Colonic mucosa (tissue), 4 donors: ENCODE measurements at regions not wholly inside any gene's neighbourhood (a gene's known extent, or its start where the extent isn't known, plus 50 kb on each side); places are given as distances from the start of the nearest gene placed in this dataset.

Experiments used
- DNase-seq: peaks from one replicate; pipeline ENCODE4 v3.0.0-alpha.2; 2020
- H3K27ac ChIP-seq: fragments of 200-600 bp; one replicate; pipeline ENCODE4 v1.8.0; 2021
- H3K27me3 ChIP-seq: fragments of 200-600 bp; one replicate; pipeline ENCODE4 v1.8.0; 2021
- H3K36me3 ChIP-seq: fragments of 200-600 bp; one replicate; pipeline ENCODE4 v1.8.0; 2021
- H3K4me1 ChIP-seq: fragments of 200-600 bp; one replicate; pipeline ENCODE4 v1.8.0; 2021; ENCODE audit warnings: mild to moderate bottlenecking
- H3K4me3 ChIP-seq: fragments of 200-600 bp; one replicate; pipeline ENCODE4 v1.8.0; 2021
- H3K9ac ChIP-seq, 2 donors: one replicate each; pipeline ENCODE4 v1.7.0; 2013; ENCODE audit warnings: control low read depth in 2 of 2, low read depth in 2 of 2, low read length in 2 of 2
- H3K9me3 ChIP-seq: fragments of 200-600 bp; one replicate; pipeline ENCODE4 v1.8.0; 2021
- intact Hi-C: fragments of 100-400 bp; cut with DNase I; formaldehyde crosslinking; loops from one replicate; pipeline ENCODE4 v1.14.1; 2022
- TF ChIP-seq, protein P1 (sequence below): fragments of 200-600 bp; IDR thresholded peaks from one replicate; pipeline ENCODE4 v1.8.0; 2022; ENCODE audit warnings: antibody characterized with exemption, mild to moderate bottlenecking
- donor health status: healthy.
- donor health status: DM: no; HTN: no; CAD: no.
- donor health status: DM: no; HTN: no; CAD: no.

DNA sequence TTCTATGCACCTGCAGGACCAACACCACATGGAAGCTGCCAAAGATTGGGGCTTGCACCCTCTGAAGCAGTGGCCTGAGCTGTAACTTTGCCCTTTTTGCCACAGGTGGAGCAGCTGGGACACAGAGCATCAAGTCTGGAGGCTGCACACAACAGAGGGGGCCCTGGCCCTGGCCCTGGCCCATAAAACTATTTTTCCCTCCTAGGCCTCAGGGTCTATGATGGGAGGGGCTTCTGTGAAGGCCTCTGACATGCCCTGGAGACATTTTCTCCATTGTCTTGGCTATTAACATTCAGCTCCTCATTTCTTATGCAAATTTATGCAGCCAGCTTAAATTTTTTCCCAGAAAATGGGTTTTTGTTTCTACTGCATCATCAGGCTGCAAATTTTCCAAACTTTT is 335.5 kb downstream of the ARPP21 start:
- no peak for DNase-seq
- H3K9ac ChIP-seq: no peak overlapping the region
- H3K36me3 ChIP-seq: no peaks in the 10 kb centered on the region
- H3K4me1 ChIP-seq: no peaks in the 10 kb centered on the region
- intact Hi-C loops: no loop called here
- no peak overlapping the region for H3K27ac ChIP-seq
- H3K4me3 ChIP-seq: no peak overlapping the region
- H3K27me3 ChIP-seq: no peaks in the 10 kb centered on the region
- TF ChIP-seq, protein P1, sequence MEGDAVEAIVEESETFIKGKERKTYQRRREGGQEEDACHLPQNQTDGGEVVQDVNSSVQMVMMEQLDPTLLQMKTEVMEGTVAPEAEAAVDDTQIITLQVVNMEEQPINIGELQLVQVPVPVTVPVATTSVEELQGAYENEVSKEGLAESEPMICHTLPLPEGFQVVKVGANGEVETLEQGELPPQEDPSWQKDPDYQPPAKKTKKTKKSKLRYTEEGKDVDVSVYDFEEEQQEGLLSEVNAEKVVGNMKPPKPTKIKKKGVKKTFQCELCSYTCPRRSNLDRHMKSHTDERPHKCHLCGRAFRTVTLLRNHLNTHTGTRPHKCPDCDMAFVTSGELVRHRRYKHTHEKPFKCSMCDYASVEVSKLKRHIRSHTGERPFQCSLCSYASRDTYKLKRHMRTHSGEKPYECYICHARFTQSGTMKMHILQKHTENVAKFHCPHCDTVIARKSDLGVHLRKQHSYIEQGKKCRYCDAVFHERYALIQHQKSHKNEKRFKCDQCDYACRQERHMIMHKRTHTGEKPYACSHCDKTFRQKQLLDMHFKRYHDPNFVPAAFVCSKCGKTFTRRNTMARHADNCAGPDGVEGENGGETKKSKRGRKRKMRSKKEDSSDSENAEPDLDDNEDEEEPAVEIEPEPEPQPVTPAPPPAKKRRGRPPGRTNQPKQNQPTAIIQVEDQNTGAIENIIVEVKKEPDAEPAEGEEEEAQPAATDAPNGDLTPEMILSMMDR: no peak
- no peaks in the 10 kb centered on the region for H3K9me3 ChIP-seq

DNA sequence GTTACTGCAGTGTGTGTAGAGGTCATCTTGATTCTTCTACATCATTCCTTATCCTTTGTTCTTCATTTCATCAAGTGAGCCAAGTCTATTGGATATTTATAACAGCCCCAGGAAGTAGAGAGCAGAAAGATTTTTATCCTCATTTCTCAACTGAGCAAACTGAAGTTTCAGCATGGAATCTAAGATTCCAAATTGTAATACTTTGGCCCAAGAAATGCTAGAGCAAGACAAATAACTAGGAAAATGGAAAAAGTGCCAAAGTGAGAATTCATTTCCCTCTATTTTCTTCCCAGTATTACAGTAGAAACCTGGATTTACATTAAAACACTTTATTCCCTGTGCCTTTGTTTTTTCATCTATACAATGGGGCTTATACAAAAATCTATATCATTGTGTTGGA is 346.8 kb downstream of the ARPP21 start:
- Histone ChIP-seq H3K27ac (no peak overlapping the region), H3K4me1 (no peaks in the 10 kb centered on the region), H3K36me3 (no peaks in the 10 kb centered on the region), H3K9me3 (no peaks in the 10 kb centered on the region), H3K9ac (no peak overlapping the region), H3K27me3 (no peaks in the 10 kb centered on the region), H3K4me3 (no peak overlapping the region)
- TF ChIP-seq, protein P1: no peak
- intact Hi-C loops: no loop called here
- no peak for DNase-seq

DNA sequence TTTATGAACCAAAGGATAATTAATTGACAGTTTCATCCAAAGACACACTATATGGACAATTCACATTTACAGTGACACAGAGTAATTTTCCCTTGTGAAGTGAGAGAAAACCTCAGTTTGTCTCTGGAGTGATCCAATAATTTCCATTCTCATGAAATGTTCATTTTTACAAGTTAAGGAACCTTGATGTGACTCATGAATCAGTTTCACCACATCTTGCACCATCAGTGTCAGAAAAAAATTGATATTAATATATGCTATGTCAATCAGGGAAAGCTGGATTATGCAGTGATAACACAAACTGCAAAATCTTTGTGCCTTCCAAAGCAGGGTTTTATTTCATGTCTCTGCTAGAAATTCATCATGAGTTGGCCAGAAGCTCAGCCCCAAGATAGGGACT is 348.1 kb downstream of the ARPP21 start:
- Histone ChIP-seq H3K9me3 (no peaks in the 10 kb centered on the region), H3K27ac (no peak overlapping the region), H3K36me3 (no peaks in the 10 kb centered on the region), H3K4me3 (no peak overlapping the region), H3K9ac (no peak overlapping the region), H3K27me3 (no peaks in the 10 kb centered on the region), H3K4me1 (no peaks in the 10 kb centered on the region)
- no peak for DNase-seq
- intact Hi-C loops: no loop called here
- TF ChIP-seq, protein P1: no peak

DNA sequence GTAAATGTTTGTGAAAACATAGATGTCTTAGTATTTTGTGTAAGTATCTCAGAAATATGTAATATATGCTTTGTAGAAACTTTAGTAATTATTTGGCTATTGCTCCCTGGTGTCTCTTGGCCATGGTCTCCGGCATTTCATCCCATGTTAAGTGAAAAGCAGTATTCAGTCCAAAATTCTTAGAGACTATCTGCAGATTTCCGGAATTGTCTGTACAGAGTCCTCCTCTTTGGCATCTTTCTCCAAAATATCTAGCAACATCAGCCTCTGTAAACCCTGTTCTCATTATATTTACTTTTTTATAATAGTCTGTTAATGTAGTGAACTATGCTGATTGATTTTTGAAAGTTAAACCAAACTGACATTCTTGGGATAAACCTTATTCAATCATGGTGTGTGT is 352.7 kb downstream of the ARPP21 start:
- no peak for DNase-seq
- TF ChIP-seq, protein P1: no peak
- H3K9me3 ChIP-seq: no peaks in the 10 kb centered on the region
- no peaks in the 10 kb centered on the region for H3K36me3 ChIP-seq
- no peak overlapping the region for H3K27ac ChIP-seq
- intact Hi-C loops: no loop called here
- H3K9ac ChIP-seq: no peak overlapping the region
- H3K4me3 ChIP-seq: no peak overlapping the region
- no peaks in the 10 kb centered on the region for H3K27me3 ChIP-seq
- no peaks in the 10 kb centered on the region for H3K4me1 ChIP-seq

DNA sequence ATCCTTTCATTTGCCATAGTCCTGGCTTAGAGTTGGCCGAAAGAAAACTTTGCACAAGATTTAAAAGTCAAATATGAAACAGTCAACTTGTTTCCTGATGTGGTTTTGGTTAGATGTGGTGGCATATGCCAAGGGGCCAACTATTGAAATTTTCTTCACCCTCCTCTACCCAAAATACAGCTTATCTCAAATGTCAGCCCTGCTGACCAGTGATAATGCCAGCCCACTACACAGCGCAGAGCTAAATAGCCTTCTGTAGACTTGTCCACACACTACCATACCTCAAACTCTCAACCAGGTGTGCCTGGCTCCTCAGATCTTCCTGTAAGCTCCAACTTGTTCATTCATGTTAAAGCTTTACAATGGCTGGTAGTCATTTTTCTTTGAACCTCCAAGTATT is 368.5 kb upstream of the STAC start:
- H3K27me3 ChIP-seq: no peaks in the 10 kb centered on the region
- no peak overlapping the region for H3K9ac ChIP-seq
- intact Hi-C loops: no loop called here
- no peak overlapping the region for H3K27ac ChIP-seq
- no peak overlapping the region for H3K4me3 ChIP-seq
- TF ChIP-seq, protein P1: no peak
- DNase-seq: no peak
- no peaks in the 10 kb centered on the region for H3K36me3 ChIP-seq
- no peaks in the 10 kb centered on the region for H3K9me3 ChIP-seq
- no peaks in the 10 kb centered on the region for H3K4me1 ChIP-seq

DNA sequence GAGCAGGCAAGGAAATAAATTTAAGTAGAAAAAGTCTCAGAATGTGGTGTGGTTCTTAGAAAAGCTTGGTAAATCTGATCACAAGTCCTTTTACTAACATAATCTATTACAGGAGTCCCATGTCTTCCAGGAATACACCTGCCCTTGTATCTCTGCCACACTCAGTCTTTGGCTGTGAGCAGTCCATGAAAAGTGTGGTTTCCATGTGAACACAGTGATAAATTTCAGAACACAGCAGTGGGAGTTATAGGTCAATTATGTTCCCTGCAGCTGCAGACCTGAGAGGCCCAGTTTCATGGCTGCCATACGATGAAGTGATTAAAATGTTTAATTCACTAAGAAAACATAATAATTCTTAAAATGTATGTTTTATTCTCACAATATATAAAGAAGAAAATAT is 366.9 kb upstream of the STAC start:
- Histone ChIP-seq H3K27ac (no peak overlapping the region), H3K36me3 (no peaks in the 10 kb centered on the region), H3K4me1 (no peaks in the 10 kb centered on the region), H3K9ac (no peak overlapping the region), H3K27me3 (no peaks in the 10 kb centered on the region), H3K4me3 (no peak overlapping the region), H3K9me3 (no peaks in the 10 kb centered on the region)
- TF ChIP-seq, protein P1: no peak
- intact Hi-C loops: no loop called here
- no peak for DNase-seq
